Liver (tissue), 3 donors: ENCODE measurements at regions not wholly inside any gene's neighbourhood (a gene's known extent, or its start where the extent isn't known, plus 50 kb on each side); places are given as distances from the start of the nearest gene placed in this dataset.

Experiments
- GABPA ChIP-seq, 2 donors: IDR thresholded peaks in 1 of 2; conservative IDR thresholded peaks in 1 of 2; 2 replicates each; pipeline ENCODE4 v1.6.1; 2016; ENCODE audit warnings: antibody characterized with exemption in 2 of 2, mild to moderate bottlenecking in 1 of 2, moderate library complexity in 1 of 2
- RAD21 ChIP-seq, 2 donors: IDR thresholded peaks; 2 replicates each; pipeline ENCODE4 v1.6.1; 2016; ENCODE audit warnings: antibody characterized with exemption in 2 of 2, mild to moderate bottlenecking in 2 of 2
- TF ChIP-seq, protein P1 (sequence below): fragments of 150-350 bp; IDR thresholded peaks from 2 replicates; pipeline ENCODE4 v1.5.1; 2017; ENCODE audit warnings: improper control_type of control experiment, low read depth, low read length; ENCODE audit not compliant: missing input control
- donor health status: healthy.
- donor health status: healthy.

DNA sequence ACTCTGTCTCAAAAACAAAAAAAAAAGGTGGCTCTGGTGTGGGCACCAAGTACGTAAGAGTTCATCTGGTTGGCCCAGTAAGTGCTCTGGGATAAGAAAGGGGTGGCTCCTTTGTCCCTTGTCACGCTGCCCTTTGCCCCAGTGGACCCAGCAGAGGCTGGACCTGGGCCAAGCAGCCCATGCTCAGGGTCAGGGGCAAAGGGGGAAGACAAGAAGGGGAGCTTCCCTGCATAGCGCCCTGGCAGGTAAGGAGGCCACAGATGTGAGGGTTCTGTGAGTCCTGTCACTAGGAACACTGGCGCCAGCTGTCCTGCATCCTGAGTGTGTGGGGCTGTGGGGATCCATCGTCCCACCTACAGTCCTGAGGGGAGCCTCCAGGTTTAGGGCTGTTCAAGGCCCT is 65.3 kb downstream of the GADD45G start:
- TF ChIP-seq, protein P1, sequence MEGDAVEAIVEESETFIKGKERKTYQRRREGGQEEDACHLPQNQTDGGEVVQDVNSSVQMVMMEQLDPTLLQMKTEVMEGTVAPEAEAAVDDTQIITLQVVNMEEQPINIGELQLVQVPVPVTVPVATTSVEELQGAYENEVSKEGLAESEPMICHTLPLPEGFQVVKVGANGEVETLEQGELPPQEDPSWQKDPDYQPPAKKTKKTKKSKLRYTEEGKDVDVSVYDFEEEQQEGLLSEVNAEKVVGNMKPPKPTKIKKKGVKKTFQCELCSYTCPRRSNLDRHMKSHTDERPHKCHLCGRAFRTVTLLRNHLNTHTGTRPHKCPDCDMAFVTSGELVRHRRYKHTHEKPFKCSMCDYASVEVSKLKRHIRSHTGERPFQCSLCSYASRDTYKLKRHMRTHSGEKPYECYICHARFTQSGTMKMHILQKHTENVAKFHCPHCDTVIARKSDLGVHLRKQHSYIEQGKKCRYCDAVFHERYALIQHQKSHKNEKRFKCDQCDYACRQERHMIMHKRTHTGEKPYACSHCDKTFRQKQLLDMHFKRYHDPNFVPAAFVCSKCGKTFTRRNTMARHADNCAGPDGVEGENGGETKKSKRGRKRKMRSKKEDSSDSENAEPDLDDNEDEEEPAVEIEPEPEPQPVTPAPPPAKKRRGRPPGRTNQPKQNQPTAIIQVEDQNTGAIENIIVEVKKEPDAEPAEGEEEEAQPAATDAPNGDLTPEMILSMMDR: no peak
- TF ChIP-seq RAD21 (IDR thresholded peaks at IDR 0.05): peak in 1 of 2 donors; percentile 39
- TF ChIP-seq GABPA (IDR thresholded peaks at IDR 0.05 in 1 of 2, conservative IDR thresholded peaks at IDR 0.05 in 1 of 2): no peak
